GM19324 (cell line): ENCODE measurements at regions not wholly inside any gene's neighbourhood (a gene's known extent, or its start where the extent isn't known, plus 50 kb on each side); places are given as distances from the start of the nearest gene placed in this dataset.
"Not testable (repeated sequence)": the region's sequence is repeated elsewhere in the genome, so short reads cannot be mapped to it uniquely, and the experiment has no call there.

ENCODE experiments used
- ATAC-seq: cut with Tn5 transposase; IDR thresholded peaks from one replicate; pipeline ENCODE4 v1.9.1; 2021; ENCODE audit warnings: mild to moderate bottlenecking, moderate library complexity; ENCODE audit not compliant: unreplicated experiment, low FRiP score

- ATAC-seq: no peak
Measured at GRCh38 chr1:213698092-213698702, 289.6 kb upstream of the PROX1 start.

DNA sequence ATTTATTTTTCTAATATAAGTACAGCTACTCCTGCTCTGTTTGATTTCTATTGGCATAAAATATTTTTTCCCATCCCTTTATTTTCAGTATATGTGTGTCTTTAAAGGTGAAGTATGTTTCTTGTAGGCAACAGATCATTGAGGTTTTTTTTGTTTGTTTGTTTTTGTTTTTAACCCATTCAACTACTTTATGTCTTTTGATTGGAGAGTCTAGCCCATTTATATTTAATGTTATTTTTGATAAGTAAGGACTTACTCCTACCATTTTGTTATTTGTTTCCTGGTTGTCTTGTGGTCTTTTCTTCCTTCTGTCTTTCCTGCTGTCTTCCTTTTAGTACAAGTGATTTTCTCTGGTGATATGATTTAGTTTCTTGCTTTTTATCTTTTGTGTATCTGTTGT lies 285.1 kb upstream of the PROX1 start:
- ATAC-seq: no peak

DNA sequence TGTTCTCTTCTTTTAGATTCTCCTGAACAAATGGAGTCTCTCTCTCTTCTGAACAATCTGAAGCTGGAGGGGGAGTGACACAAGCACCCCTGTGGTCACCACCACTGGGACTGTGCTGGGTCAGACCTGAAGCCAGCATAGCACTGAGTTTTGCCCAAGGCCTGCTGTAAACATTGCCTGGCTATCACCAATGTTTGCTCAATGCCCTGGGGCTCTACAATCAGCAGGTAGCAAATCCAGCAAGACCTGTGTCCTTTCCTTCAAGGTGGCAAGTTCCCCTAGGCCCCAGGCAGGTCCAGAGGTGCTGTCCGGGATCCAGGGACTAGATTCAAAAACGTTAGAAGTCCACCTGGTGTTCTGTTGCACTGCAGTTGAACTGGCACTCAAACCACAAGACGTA lies 282.8 kb upstream of the PROX1 start:
- no peak for ATAC-seq

DNA sequence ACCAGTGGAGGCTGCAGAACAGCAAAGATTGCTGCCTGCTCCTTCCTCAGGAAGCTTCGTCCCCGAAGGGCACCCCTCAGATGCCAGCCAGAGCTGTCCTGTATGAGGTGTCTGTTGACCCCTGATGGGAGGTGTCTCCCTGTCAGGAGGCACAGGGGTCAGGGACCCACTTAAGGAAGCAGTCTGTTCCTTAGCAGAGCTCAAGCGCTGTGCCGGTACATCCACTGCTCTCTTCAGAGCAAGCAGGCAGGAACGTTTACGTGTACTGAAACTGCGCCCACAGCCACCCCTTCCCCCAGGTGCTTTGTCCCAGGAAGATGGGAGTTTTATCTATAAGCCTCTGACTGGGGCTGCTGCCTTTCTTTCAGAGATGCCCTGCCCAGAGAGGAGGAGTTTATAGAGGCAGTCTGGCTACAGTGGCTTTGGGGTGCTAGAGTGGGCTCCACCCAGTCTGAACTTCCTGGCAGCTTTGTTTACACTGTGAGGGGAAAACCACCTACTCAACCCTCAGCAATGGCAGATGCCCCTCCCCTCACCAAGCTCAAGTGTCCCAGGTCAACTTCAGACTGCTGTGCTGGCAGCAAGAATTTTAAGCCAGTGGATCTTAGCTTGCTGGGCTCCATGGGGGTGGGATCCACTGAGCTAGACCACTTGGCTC lies 275.8 kb upstream of the PROX1 start:
- ATAC-seq: not testable (repeated sequence)

DNA sequence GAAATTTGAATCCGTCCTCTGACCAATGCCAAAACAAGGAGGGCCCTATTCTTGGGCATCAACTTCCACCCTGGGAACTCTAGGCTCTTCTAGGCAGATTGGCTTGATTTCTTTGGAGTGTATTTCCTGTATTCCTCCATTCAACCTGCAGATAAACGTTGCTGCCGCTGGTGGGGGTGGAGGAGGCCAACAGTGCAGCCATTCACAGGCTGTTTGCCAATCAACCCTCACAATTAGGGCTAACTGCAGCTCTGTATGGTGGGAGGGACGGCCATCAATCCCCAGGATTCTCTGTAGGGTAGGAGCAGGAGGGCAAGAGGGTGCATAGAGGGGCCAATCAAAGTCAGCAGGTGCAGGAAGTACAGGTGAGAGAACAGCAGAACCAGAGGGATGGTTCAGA lies 273.1 kb upstream of the PROX1 start:
- no peak for ATAC-seq

- ATAC-seq: no peak
Measured at GRCh38 chr1:213715182-213715581, 272.6 kb upstream of the PROX1 start.

GRCh38 chr1:213719462-213719861 lies 268.3 kb upstream of the PROX1 start:
- no peak for ATAC-seq

DNA sequence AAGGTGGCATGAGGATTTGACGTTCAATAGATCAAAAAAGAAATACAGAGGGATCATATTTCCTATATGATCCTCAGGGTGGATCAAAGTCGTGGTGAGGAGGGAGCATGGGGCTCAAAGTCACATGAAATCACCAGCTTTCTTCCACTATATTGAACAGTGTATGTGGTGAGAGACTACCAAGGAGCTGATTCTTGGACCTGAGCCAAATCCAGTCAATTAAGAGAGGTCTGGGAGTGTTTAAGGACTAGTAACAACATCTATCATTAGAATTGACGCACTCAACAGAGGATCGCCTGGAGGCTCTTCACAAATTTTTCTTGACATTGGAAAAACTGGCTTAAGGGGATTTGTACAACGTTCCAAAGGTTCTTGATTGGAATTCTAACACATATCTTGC lies 267.7 kb upstream of the PROX1 start:
- no peak for ATAC-seq

DNA sequence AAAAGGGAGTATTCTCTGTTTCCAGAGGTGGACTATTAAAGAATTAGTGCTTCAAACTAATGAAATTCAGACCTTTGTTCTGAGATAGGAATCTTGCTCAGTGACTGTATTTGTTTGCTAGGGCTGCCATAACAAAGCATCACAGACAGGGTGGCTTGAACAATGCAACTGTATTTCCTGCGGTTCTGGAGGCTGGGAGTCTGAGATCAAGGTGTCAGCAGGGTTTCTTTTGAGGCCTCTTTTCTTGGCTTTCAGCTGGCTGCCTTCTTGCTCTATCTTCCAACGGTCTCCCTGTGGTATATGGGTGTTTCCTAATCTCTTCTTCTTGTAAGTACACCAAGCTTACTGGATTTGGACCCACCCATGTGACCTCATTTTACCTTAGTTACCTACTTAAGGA lies 264.6 kb upstream of the PROX1 start:
- ATAC-seq: no peak

DNA sequence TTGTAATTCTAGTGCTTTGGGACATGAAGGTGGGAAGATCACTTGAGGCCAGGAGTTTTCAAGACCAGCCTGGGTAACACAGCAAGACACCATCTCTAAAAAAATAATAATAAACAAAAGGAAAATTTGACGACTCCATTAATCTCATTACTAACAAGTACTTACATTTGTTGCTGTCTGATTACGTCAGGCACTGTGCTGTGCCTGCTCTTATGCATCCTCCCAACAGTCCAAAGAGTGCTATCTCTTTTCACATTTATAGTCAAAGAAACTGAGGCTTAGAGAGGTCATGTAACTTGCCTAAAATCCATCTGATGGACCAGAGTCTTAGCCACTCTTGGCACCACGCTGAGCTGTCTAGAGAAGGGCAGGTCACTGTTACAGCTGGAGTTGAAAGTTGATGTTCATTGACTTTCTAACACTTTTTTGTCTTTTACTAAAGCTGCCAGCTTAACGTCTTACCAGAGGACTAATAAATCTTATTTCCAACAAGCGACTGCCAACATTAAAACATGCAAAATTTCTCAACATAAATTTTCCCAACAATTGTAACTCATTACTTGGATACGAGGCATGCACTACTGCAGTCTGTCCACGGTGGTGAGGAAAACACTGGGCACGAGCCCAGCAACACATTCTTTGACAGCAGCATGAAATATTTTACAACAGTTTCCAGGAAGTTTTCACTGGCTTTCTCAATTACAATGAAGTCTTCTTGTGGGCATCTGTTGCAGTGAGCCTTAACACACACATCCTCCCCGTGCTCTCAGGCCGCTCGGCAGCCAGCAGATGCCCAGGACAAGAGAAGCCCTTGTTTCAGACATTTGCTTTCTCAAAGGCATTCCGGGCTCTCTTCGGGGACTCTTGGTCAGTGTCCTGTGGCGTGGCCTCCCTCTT lies 262.9 kb upstream of the PROX1 start:
- ATAC-seq: no peak

DNA sequence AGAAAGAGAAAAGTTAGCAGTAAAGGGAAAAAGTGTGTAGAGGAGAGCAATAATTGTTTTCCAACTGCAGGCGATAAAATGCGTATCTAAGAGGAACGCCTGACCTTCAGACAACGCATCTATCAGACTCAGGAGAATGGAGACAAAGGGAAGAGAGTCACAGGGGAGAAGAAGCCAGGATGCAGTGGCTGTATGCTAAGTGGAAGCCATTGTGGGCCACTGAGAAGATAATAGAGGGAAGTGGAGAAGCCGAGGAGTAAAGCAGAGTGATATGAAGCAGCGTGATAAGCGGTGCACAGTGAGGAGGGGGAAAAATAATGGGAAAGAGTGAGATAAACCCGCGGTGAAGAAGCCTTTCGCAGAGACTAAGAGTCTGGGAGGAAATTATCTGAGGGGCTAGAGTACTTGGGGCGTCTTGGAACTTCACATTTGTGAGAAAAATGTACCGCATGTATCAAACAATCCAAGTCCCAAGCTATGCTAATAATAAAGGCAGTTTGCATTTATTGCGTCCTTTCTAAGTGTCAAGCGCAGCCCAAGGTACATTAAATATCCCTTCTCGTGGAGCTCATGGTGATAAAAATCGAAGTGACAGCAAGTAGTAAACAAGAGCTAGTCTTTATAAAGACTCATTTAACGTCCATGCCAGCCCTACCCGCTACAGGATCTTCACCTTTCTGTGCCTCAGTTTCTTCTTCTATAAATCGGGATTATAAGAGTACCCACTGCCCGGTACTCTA lies 259.8 kb upstream of the PROX1 start:
- ATAC-seq: no peak

DNA sequence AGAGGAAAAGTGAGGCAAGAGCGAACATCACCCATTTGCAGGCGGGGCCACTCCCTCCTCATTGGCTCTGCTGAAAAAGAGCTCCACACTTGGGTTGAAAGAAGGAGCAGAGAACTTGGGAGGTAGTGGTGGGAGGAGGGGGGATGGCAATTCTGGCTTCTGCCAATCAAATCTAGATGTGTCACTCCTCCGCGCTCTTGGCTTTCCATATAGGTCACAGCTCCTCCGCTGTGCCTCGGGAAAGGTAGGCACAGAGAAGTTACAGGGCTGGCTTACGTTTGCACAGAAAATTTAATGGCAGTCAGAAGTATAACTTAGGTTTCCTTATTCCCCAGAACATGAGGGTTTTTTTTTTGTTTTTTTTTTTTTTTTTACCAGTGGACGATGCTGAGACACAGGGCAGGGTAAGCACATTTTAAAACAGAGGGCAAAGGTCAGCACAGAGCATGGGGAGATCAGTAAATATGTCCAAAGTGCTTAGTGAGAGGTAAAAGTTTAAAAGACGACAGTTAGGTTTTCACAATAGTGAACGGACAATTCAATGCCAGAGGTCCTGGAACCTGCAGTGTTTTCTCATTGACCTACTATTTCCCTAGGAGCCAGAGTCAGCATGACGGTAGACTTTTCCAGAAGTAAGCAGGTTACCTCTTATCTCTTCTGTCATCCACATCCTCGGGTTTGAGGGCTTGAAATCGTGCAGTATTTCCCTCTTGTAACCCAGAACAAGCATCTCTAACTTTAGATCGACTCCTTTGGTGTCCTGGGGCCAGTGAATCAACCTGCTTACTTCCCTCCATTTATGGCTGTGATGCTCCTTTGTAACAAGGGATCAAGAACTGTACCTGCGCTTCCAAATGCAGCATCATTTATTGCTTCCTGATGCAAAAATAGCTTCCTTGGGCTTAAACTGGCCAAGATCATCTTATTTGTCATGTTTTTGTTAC lies 258.9 kb upstream of the PROX1 start:
- no peak for ATAC-seq

- no peak for ATAC-seq
Measured at GRCh38 chr1:213733705-213734104, 254.1 kb upstream of the PROX1 start.

- ATAC-seq: no peak
Measured at GRCh38 chr1:213737398-213738035, 250.3 kb upstream of the PROX1 start.

GRCh38 chr1:213738658-213739057 lies 249.1 kb upstream of the PROX1 start:
- ATAC-seq: no peak

- no peak for ATAC-seq
Measured at GRCh38 chr1:213742992-213743391, 244.8 kb upstream of the PROX1 start.

GRCh38 chr1:213744780-213745179 lies 243.0 kb upstream of the PROX1 start:
- ATAC-seq: no peak

- no peak for ATAC-seq
Measured at GRCh38 chr1:213745451-213745850, 242.3 kb upstream of the PROX1 start.

DNA sequence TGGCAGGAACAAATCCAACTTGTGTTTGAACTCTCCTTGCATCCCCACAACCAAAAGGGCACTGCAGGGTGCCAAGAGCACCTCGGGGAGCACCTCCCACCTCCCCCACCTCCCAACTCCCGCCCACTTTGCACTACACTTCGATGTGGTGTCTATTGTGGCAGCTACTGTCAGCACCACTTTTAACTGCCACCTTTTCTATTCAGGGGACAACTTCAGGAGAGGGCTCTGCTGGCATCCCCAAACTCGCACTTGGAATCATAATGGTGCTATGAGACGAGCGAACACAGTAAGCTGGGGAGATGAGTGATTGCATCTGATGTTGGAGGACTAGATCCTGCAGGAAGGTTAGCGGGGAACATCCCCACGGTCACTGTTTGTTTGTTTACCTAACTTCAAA lies 238.2 kb upstream of the PROX1 start:
- ATAC-seq: no peak
